ENCODE measurements at regions not wholly inside any gene's neighbourhood (a gene's known extent, or its start where the extent isn't known, plus 50 kb on each side); places are given as distances from the start of the nearest gene placed in this dataset.

- no peaks in the 10 kb centered on the region for H3K79me2 ChIP-seq (ENCODE audit: insufficient read depth, low read length)
- no peak overlapping the region for H3K4me2 ChIP-seq (ENCODE audit: low read length)
- H2AFZ ChIP-seq (ENCODE audit: low read depth, low read length, poor library complexity, severe bottlenecking), result no peak overlapping the region
- H3K4me1 ChIP-seq (ENCODE audit: control insufficient read depth in 1 of 2, insufficient read depth in 2 of 2, low read length in 2 of 2), result peaks cover 0 to 4% of the 10 kb centered on the region in 2 experiments; a peak in 1 of 4 replicates
- no peak overlapping the region for H3K27ac ChIP-seq (ENCODE audit: low read depth, low read length)
- POLR2A ChIA-PET, result no interaction called here
- no peak for TF ChIP-seq CTCF (IDR thresholded peaks at IDR 0.05 in 2 of 3, conservative IDR thresholded peaks at IDR 0.05 in 1 of 3; ENCODE audit: borderline replicate concordance in 1 of 3, insufficient read depth in 1 of 3, low read depth in 2 of 3, low read length in 2 of 3)
- no peaks in the 10 kb centered on the region for H3K27me3 ChIP-seq (ENCODE audit: insufficient read depth, low read length)
- no peaks in the 10 kb centered on the region for H3K9me2 ChIP-seq (ENCODE audit: insufficient read depth)
- no peaks in the 10 kb centered on the region for H3K9me3 ChIP-seq (ENCODE audit: control insufficient read depth in 1 of 2, insufficient read depth in 1 of 2, low read depth in 1 of 2, low read length in 2 of 2)
- no peaks in the 10 kb centered on the region for H3K36me3 ChIP-seq (ENCODE audit: control insufficient read depth in 1 of 2, insufficient read depth in 2 of 2, low read length in 2 of 2)
- ATAC-seq (no peak), DNase-seq (ENCODE audit: low read depth, low spot score) (no peak)
- no TSS peak for BruUV-seq (replicated peaks)
- RAD21 ChIA-PET (ENCODE audit: low non-redundant PET in 1 of 2, low total read pairs in 2 of 2, uncharacterized antibody in 2 of 2, unreplicated experiment in 2 of 2), result no interaction called here
- no peak overlapping the region for H3K4me3 ChIP-seq (replicated peaks in 1 of 2; ENCODE audit: low read depth in 1 of 2, low read length in 2 of 2)
- intact Hi-C loops (cut with micrococcal nuclease), result no loop called here
- no peak overlapping the region for H3K9ac ChIP-seq (ENCODE audit: low read length)
- CTCF ChIA-PET, result no interaction called here
- no peaks in the 10 kb centered on the region for H4K20me1 ChIP-seq (ENCODE audit: insufficient read depth)
Observed at GRCh38 chr1:29984862-29985605, 738.4 kb downstream of the MATN1 start.

GRCh38 chr1:29984166-29984861 is 739.1 kb downstream of the MATN1 start:
- no peaks in the 10 kb centered on the region for H3K79me2 ChIP-seq (ENCODE audit: insufficient read depth, low read length)
- DNase-seq (ENCODE audit: low read depth, low spot score), result no peak
- no TSS peak for BruUV-seq (replicated peaks)
- ATAC-seq, result no peak
- no peaks in the 10 kb centered on the region for H3K27me3 ChIP-seq (ENCODE audit: insufficient read depth, low read length)
- no peaks in the 10 kb centered on the region for H3K9me3 ChIP-seq (ENCODE audit: control insufficient read depth in 1 of 2, insufficient read depth in 1 of 2, low read depth in 1 of 2, low read length in 2 of 2)
- no peaks in the 10 kb centered on the region for H3K9me2 ChIP-seq (ENCODE audit: insufficient read depth)
- H3K4me2 ChIP-seq (ENCODE audit: low read length), result no peak overlapping the region
- POLR2A ChIA-PET, result no interaction called here
- H3K4me3 ChIP-seq (replicated peaks in 1 of 2; ENCODE audit: low read depth in 1 of 2, low read length in 2 of 2), result no peak overlapping the region
- CTCF ChIA-PET, result no interaction called here
- intact Hi-C loops (cut with micrococcal nuclease), result no loop called here
- H2AFZ ChIP-seq (ENCODE audit: low read depth, low read length, poor library complexity, severe bottlenecking), result no peak overlapping the region
- no peak overlapping the region for H3K27ac ChIP-seq (ENCODE audit: low read depth, low read length)
- no peaks in the 10 kb centered on the region for H4K20me1 ChIP-seq (ENCODE audit: insufficient read depth)
- no peaks in the 10 kb centered on the region for H3K36me3 ChIP-seq (ENCODE audit: control insufficient read depth in 1 of 2, insufficient read depth in 2 of 2, low read length in 2 of 2)
- H3K9ac ChIP-seq (ENCODE audit: low read length), result no peak overlapping the region
- RAD21 ChIA-PET (ENCODE audit: low non-redundant PET in 1 of 2, low total read pairs in 2 of 2, uncharacterized antibody in 2 of 2, unreplicated experiment in 2 of 2), result no interaction called here
- H3K4me1 ChIP-seq (ENCODE audit: control insufficient read depth in 1 of 2, insufficient read depth in 2 of 2, low read length in 2 of 2), result peaks cover 0 to 4% of the 10 kb centered on the region in 2 experiments; a peak in 1 of 4 replicates
- TF ChIP-seq ELF1 (IDR thresholded peaks at IDR 0.05; ENCODE audit: borderline replicate concordance, low read depth) (no peak), YY1 (IDR thresholded peaks at IDR 0.05; ENCODE audit: extremely low read depth, insufficient replicate concordance, low read depth, low read length) (no peak), TCF7L2 (IDR thresholded peaks at IDR 0.05; ENCODE audit: borderline replicate concordance, extremely low read depth, insufficient read depth, insufficient read length) (no peak), EZH2 (IDR thresholded peaks at IDR 0.05) (no peak), ZBTB33 (IDR thresholded peaks at IDR 0.05; ENCODE audit: extremely low read depth, insufficient replicate concordance, low read length) (no peak), SP1 (IDR thresholded peaks at IDR 0.05; ENCODE audit: low read depth) (no peak), FOSL1 (IDR thresholded peaks at IDR 0.05; ENCODE audit: low read depth) (no peak), ZFX (IDR thresholded peaks at IDR 0.05) (no peak), CTCF (IDR thresholded peaks at IDR 0.05 in 2 of 3, conservative IDR thresholded peaks at IDR 0.05 in 1 of 3; ENCODE audit: borderline replicate concordance in 1 of 3, insufficient read depth in 1 of 3, low read depth in 2 of 3, low read length in 2 of 3) (no peak), POLR2A (IDR thresholded peaks at IDR 0.05; ENCODE audit: borderline replicate concordance, extremely low read depth, insufficient read depth, insufficient read length) (no peak)

Data from HCT116 (cell line).